ENCODE measurements at regions not wholly inside any gene's neighbourhood (a gene's known extent, or its start where the extent isn't known, plus 50 kb on each side); places are given as distances from the start of the nearest gene placed in this dataset.

GRCh38 chr9:38118862-38119438 is 49.9 kb upstream of the SHB start:
- no peak for TF ChIP-seq CTCF (conservative IDR thresholded peaks at IDR 0.05)
- no peak for TF ChIP-seq ZFX (IDR thresholded peaks at IDR 0.05)
